ENCODE measurements at regions not wholly inside any gene's neighbourhood (a gene's known extent, or its start where the extent isn't known, plus 50 kb on each side); places are given as distances from the start of the nearest gene placed in this dataset.

DNA sequence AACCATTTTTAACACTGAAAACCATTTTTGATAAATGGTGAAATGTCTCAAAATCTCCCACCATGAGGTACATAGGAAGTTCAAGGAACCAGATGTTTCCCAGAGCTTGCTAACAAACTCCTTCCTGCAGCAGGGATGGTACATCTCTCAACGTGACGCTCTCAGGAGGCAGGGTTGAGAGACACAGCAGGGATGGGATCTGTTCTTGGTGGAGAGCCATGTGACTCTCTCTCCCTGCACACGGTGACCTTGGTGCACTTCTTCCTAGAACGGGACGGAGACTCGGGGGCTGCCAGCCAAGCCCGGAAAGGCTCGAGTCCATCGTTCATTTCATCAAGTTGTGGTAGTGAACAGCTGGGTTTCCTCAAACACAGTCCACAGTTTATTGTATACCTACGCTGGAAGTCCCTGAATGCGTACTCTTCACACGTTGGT lies 94.2 kb downstream of the FAM50B start:
- H3K4ac ChIP-seq (ENCODE audit: low read depth in 1 of 2, low read length in 2 of 2), result no peak overlapping the region
- H3K23ac ChIP-seq (ENCODE audit: low read length in 2 of 2), result no peak overlapping the region
- H3K4me3 ChIP-seq (ENCODE audit: insufficient read depth in 1 of 2, low read depth in 1 of 2, low read length in 2 of 2), result peak overlapping the region in 1 of 2 experiments; percentile 33
- no peak overlapping the region for H2BK120ac ChIP-seq (ENCODE audit: low read depth, low read length)
- no peak overlapping the region for H2AFZ ChIP-seq (ENCODE audit: low read depth, low read length)
- 73% methylated on average over 10 of the region's 12 CpGs for WGBS
- no peak overlapping the region for H2BK15ac ChIP-seq (ENCODE audit: low read depth, poor library complexity, severe bottlenecking)
- H3K9ac ChIP-seq (ENCODE audit: low read length), result no peak overlapping the region
- peaks cover 2% of the 10 kb centered on the region for H3K4me1 ChIP-seq (ENCODE audit: control insufficient read depth, insufficient read depth, low read depth, low read length)
- H3K18ac ChIP-seq (ENCODE audit: low read depth in 1 of 2, low read length in 2 of 2), result no peak overlapping the region
- peaks cover 0 to 4% of the 10 kb centered on the region in 2 experiments for H3K27me3 ChIP-seq (ENCODE audit: control insufficient read depth in 1 of 2, insufficient read depth in 1 of 2, low read length in 2 of 2)
- no peak overlapping the region for H2BK5ac ChIP-seq (ENCODE audit: low read depth, low read length, poor library complexity, severe bottlenecking)
- no peak overlapping the region for H2AK5ac ChIP-seq (ENCODE audit: low read length, severe bottlenecking)
- no peaks in the 10 kb centered on the region for H3K79me1 ChIP-seq (replicated peaks; ENCODE audit: low read length, poor library complexity, severe bottlenecking)
- H3K9me3 ChIP-seq (ENCODE audit: control insufficient read depth, low read length), result no peaks in the 10 kb centered on the region
- no peaks in the 10 kb centered on the region for H3K36me3 ChIP-seq (ENCODE audit: control insufficient read depth in 1 of 2, insufficient read depth in 2 of 2, low read depth in 1 of 2, low read length in 2 of 2)
- H2BK12ac ChIP-seq (ENCODE audit: low read length in 2 of 2), result no peak overlapping the region
- no peak overlapping the region for H4K8ac ChIP-seq (ENCODE audit: low read length)
- no peak overlapping the region for H3K4me2 ChIP-seq (ENCODE audit: low read length, poor library complexity, severe bottlenecking)
- no peak overlapping the region for H4K91ac ChIP-seq (ENCODE audit: low read length)
- H3K14ac ChIP-seq (ENCODE audit: low read length in 2 of 2), result no peak overlapping the region
- H3K27ac ChIP-seq (ENCODE audit: low read length, poor library complexity, severe bottlenecking), result no peak overlapping the region
- peak; percentile 51 for DNase-seq

GRCh38 chr6:3944246-3944645 lies 95.1 kb downstream of the FAM50B start:
- Histone ChIP-seq H3K27me3 (ENCODE audit: control insufficient read depth in 1 of 2, insufficient read depth in 1 of 2, low read length in 2 of 2) (peaks cover 0 to 11% of the 10 kb centered on the region in 2 experiments), H3K79me1 (replicated peaks; ENCODE audit: low read length, poor library complexity, severe bottlenecking) (no peaks in the 10 kb centered on the region), H2BK12ac (ENCODE audit: low read length in 2 of 2) (no peak overlapping the region), H3K14ac (ENCODE audit: low read length in 2 of 2) (no peak overlapping the region), H3K27ac (ENCODE audit: low read length, poor library complexity, severe bottlenecking) (no peak overlapping the region), H3K18ac (ENCODE audit: low read depth in 1 of 2, low read length in 2 of 2) (no peak overlapping the region), H3K4me3 (ENCODE audit: insufficient read depth in 1 of 2, low read depth in 1 of 2, low read length in 2 of 2) (no peak overlapping the region), H3K36me3 (ENCODE audit: control insufficient read depth in 1 of 2, insufficient read depth in 2 of 2, low read depth in 1 of 2, low read length in 2 of 2) (no peaks in the 10 kb centered on the region), H4K91ac (ENCODE audit: low read length) (no peak overlapping the region), H2BK5ac (ENCODE audit: low read depth, low read length, poor library complexity, severe bottlenecking) (no peak overlapping the region), H3K4me1 (ENCODE audit: control insufficient read depth, insufficient read depth, low read depth, low read length) (peaks cover 2% of the 10 kb centered on the region), H3K23ac (ENCODE audit: low read length in 2 of 2) (no peak overlapping the region), H2BK15ac (ENCODE audit: low read depth, poor library complexity, severe bottlenecking) (no peak overlapping the region), H2AFZ (ENCODE audit: low read depth, low read length) (no peak overlapping the region), H4K8ac (ENCODE audit: low read length) (no peak overlapping the region), H2AK5ac (ENCODE audit: low read length, severe bottlenecking) (no peak overlapping the region), H3K9me3 (ENCODE audit: control insufficient read depth, low read length) (no peaks in the 10 kb centered on the region), H3K4me2 (ENCODE audit: low read length, poor library complexity, severe bottlenecking) (no peak overlapping the region), H3K4ac (ENCODE audit: low read depth in 1 of 2, low read length in 2 of 2) (no peak overlapping the region), H3K9ac (ENCODE audit: low read length) (no peak overlapping the region), H2BK120ac (ENCODE audit: low read depth, low read length) (no peak overlapping the region)
- WGBS, result 92% methylated on average over 3 of the region's 5 CpGs
- DNase-seq, result no peak

- H3K36me3 ChIP-seq (ENCODE audit: control insufficient read depth in 1 of 2, insufficient read depth in 2 of 2, low read depth in 1 of 2, low read length in 2 of 2), result no peaks in the 10 kb centered on the region
- no peak overlapping the region for H3K27ac ChIP-seq (ENCODE audit: low read length, poor library complexity, severe bottlenecking)
- H3K9ac ChIP-seq (ENCODE audit: low read length), result peak overlapping the region; percentile 57
- no peak overlapping the region for H3K4ac ChIP-seq (ENCODE audit: low read depth in 1 of 2, low read length in 2 of 2)
- H4K8ac ChIP-seq (ENCODE audit: low read length), result no peak overlapping the region
- H3K4me2 ChIP-seq (ENCODE audit: low read length, poor library complexity, severe bottlenecking), result no peak overlapping the region
- WGBS, result 73% methylated on average over 11 of the region's 12 CpGs
- H3K79me1 ChIP-seq (replicated peaks; ENCODE audit: low read length, poor library complexity, severe bottlenecking), result no peaks in the 10 kb centered on the region
- H2AK5ac ChIP-seq (ENCODE audit: low read length, severe bottlenecking), result no peak overlapping the region
- no peak overlapping the region for H4K91ac ChIP-seq (ENCODE audit: low read length)
- H3K14ac ChIP-seq (ENCODE audit: low read length in 2 of 2), result no peak overlapping the region
- H3K27me3 ChIP-seq (ENCODE audit: control insufficient read depth in 1 of 2, insufficient read depth in 1 of 2, low read length in 2 of 2), result peaks cover 0 to 20% of the 10 kb centered on the region in 2 experiments
- no peak overlapping the region for H2BK12ac ChIP-seq (ENCODE audit: low read length in 2 of 2)
- no peak overlapping the region for H2BK120ac ChIP-seq (ENCODE audit: low read depth, low read length)
- H3K18ac ChIP-seq (ENCODE audit: low read depth in 1 of 2, low read length in 2 of 2), result no peak overlapping the region
- DNase-seq, result no peak
- H2AFZ ChIP-seq (ENCODE audit: low read depth, low read length), result no peak overlapping the region
- H3K4me3 ChIP-seq (ENCODE audit: insufficient read depth in 1 of 2, low read depth in 1 of 2, low read length in 2 of 2), result peak overlapping the region in 1 of 2 experiments; percentile 70
- H3K9me3 ChIP-seq (ENCODE audit: control insufficient read depth, low read length), result no peaks in the 10 kb centered on the region
- no peak overlapping the region for H3K23ac ChIP-seq (ENCODE audit: low read length in 2 of 2)
- H3K4me1 ChIP-seq (ENCODE audit: control insufficient read depth, insufficient read depth, low read depth, low read length), result peaks cover 2% of the 10 kb centered on the region
- no peak overlapping the region for H2BK5ac ChIP-seq (ENCODE audit: low read depth, low read length, poor library complexity, severe bottlenecking)
- no peak overlapping the region for H2BK15ac ChIP-seq (ENCODE audit: low read depth, poor library complexity, severe bottlenecking)
Measured at GRCh38 chr6:3946778-3947177, 97.6 kb downstream of the FAM50B start.

DNA sequence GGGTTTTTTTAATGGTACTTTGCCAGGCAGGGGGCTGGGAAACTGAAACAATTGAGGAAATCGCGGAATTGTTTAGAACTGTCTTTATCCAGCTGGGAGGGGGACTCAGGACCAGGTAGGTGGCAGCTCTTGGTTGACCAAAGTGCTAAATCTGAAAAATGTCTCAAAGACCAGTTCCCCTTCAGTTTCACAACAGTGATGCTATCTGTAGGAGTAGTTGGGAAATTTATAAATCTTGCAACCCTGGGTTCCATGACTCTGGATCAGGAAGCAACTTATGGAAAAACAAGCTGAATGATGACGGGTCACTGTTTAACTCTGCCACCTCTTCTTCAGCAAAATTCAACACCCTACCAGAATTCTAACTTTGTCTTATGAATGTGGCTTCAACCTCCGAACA lies 99.7 kb downstream of the FAM50B start:
- no peak overlapping the region for H3K4me3 ChIP-seq (ENCODE audit: insufficient read depth in 1 of 2, low read depth in 1 of 2, low read length in 2 of 2)
- H3K27me3 ChIP-seq (ENCODE audit: control insufficient read depth in 1 of 2, insufficient read depth in 1 of 2, low read length in 2 of 2), result peaks cover 0 to 16% of the 10 kb centered on the region in 2 experiments
- no peak overlapping the region for H2BK15ac ChIP-seq (ENCODE audit: low read depth, poor library complexity, severe bottlenecking)
- no peak overlapping the region for H3K14ac ChIP-seq (ENCODE audit: low read length in 2 of 2)
- no peak overlapping the region for H2BK12ac ChIP-seq (ENCODE audit: low read length in 2 of 2)
- no peak overlapping the region for H2BK5ac ChIP-seq (ENCODE audit: low read depth, low read length, poor library complexity, severe bottlenecking)
- no peaks in the 10 kb centered on the region for H3K36me3 ChIP-seq (ENCODE audit: control insufficient read depth in 1 of 2, insufficient read depth in 2 of 2, low read depth in 1 of 2, low read length in 2 of 2)
- no peak overlapping the region for H3K27ac ChIP-seq (ENCODE audit: low read length, poor library complexity, severe bottlenecking)
- DNase-seq, result no peak
- no peak overlapping the region for H3K4me2 ChIP-seq (ENCODE audit: low read length, poor library complexity, severe bottlenecking)
- H3K9ac ChIP-seq (ENCODE audit: low read length), result no peak overlapping the region
- no peak overlapping the region for H4K91ac ChIP-seq (ENCODE audit: low read length)
- no peak overlapping the region for H3K4ac ChIP-seq (ENCODE audit: low read depth in 1 of 2, low read length in 2 of 2)
- no peak overlapping the region for H3K18ac ChIP-seq (ENCODE audit: low read depth in 1 of 2, low read length in 2 of 2)
- H2AK5ac ChIP-seq (ENCODE audit: low read length, severe bottlenecking), result no peak overlapping the region
- 88% methylated on average over 4 of the region's 4 CpGs for WGBS
- no peak overlapping the region for H4K8ac ChIP-seq (ENCODE audit: low read length)
- no peak overlapping the region for H2BK120ac ChIP-seq (ENCODE audit: low read depth, low read length)
- H3K23ac ChIP-seq (ENCODE audit: low read length in 2 of 2), result no peak overlapping the region
- H3K79me1 ChIP-seq (replicated peaks; ENCODE audit: low read length, poor library complexity, severe bottlenecking), result no peaks in the 10 kb centered on the region
- no peak overlapping the region for H2AFZ ChIP-seq (ENCODE audit: low read depth, low read length)
- H3K9me3 ChIP-seq (ENCODE audit: control insufficient read depth, low read length), result no peaks in the 10 kb centered on the region
- H3K4me1 ChIP-seq (ENCODE audit: control insufficient read depth, insufficient read depth, low read depth, low read length), result no peaks in the 10 kb centered on the region

All from mesenchymal stem cell (in vitro differentiated cells and primary cell).